Kasumi-1 (cell line): ENCODE measurements at regions not wholly inside any gene's neighbourhood (a gene's known extent, or its start where the extent isn't known, plus 50 kb on each side); places are given as distances from the start of the nearest gene placed in this dataset.
"Not testable (repeated sequence)": the region's sequence is repeated elsewhere in the genome, so short reads cannot be mapped to it uniquely, and the experiment has no call there.

Experiments
- DNase-seq, 2 experiments: peaks; one replicate each; lab custom pipeline; 2025; lab: John Stamatoyannopoulos, UW

- peak; percentile 26 to 50 for DNase-seq
Observed at GRCh38 chr15:53843869-53844569, 84.6 kb upstream of the WDR72 start.

- DNase-seq: no peak
Observed at GRCh38 chr15:53843166-53843565, 83.7 kb upstream of the WDR72 start.

GRCh38 chr15:53841651-53842050, 82.2 kb upstream of the WDR72 start:
- no peak for DNase-seq

- DNase-seq: no peak
Observed at GRCh38 chr15:53840681-53841080, 81.2 kb upstream of the WDR72 start.

GRCh38 chr15:53837263-53837662, 77.8 kb upstream of the WDR72 start:
- no peak for DNase-seq

- DNase-seq: no peak
Observed at GRCh38 chr15:53836618-53837017, 77.2 kb upstream of the WDR72 start.

- DNase-seq: no peak
Observed at GRCh38 chr15:53835309-53835708, 75.8 kb upstream of the WDR72 start.

- DNase-seq: no peak
Observed at GRCh38 chr15:53834214-53834613, 74.8 kb upstream of the WDR72 start.

- DNase-seq: no peak
Observed at GRCh38 chr15:53833134-53833624, 73.7 kb upstream of the WDR72 start.

GRCh38 chr15:53831907-53832770, 72.7 kb upstream of the WDR72 start:
- DNase-seq: no peak

- DNase-seq: no peak
Observed at GRCh38 chr15:53830707-53831386, 71.4 kb upstream of the WDR72 start.

- DNase-seq: no peak
Observed at GRCh38 chr15:53829923-53830459, 70.5 kb upstream of the WDR72 start.

- DNase-seq: no peak
Observed at GRCh38 chr15:53829471-53829870, 70.0 kb upstream of the WDR72 start.

GRCh38 chr15:53827355-53827754, 67.9 kb upstream of the WDR72 start:
- DNase-seq: no peak

GRCh38 chr15:53811530-53811929, 52.1 kb upstream of the WDR72 start:
- DNase-seq: peak; percentile 42 to 54

GRCh38 chr15:53810306-53810705, 50.8 kb upstream of the WDR72 start:
- not testable (repeated sequence) for DNase-seq
